Sigmoid colon (tissue), 4 donors: ENCODE measurements at regions not wholly inside any gene's neighbourhood (a gene's known extent, or its start where the extent isn't known, plus 50 kb on each side); places are given as distances from the start of the nearest gene placed in this dataset.

Experiments
- CTCF ChIP-seq, 4 experiments: fragments of 450-650 bp in 3 of 4; fragments of 200-600 bp in 1 of 4; IDR thresholded peaks; one replicate each; pipeline ENCODE4 v1.5.1; 2016 to 2019; ENCODE audit warnings: antibody characterized with exemption in 4 of 4, mild to moderate bottlenecking in 3 of 4, moderate library complexity in 2 of 4
- EP300 ChIP-seq, 4 donors: sonication (generic); formaldehyde crosslinking; IDR thresholded peaks; one replicate each; pipeline ENCODE4 v1.6.1; 2017; ENCODE audit warnings: antibody characterized with exemption in 4 of 4
- POLR2A ChIP-seq, 2 donors: fragments of 450-650 bp; IDR thresholded peaks; one replicate each; pipeline ENCODE4 v1.6.1; 2016; ENCODE audit warnings: antibody characterized with exemption in 2 of 2, mild to moderate bottlenecking in 2 of 2, moderate library complexity in 2 of 2

- TF ChIP-seq CTCF (IDR thresholded peaks at IDR 0.05) (no peak), POLR2A (IDR thresholded peaks at IDR 0.05) (no peak), EP300 (IDR thresholded peaks at IDR 0.05) (no peak)
Measured at GRCh38 chr6:33885132-33886057, 81.6 kb upstream of the MLN start.
